CD4-positive, alpha-beta T cell (primary cell): ENCODE measurements at regions not wholly inside any gene's neighbourhood (a gene's known extent, or its start where the extent isn't known, plus 50 kb on each side); places are given as distances from the start of the nearest gene placed in this dataset.

Experiments
- ATAC-seq: fragments of 200-7000 bp; cut with Tn5 transposase; one replicate; pipeline ENCODE4 v1.10.0; 2022; ENCODE audit warnings: mild to moderate bottlenecking; ENCODE audit not compliant: poor library complexity
- CTCF ChIA-PET: fragments of 350-600 bp; sonication (Branson Sonifier 250); formaldehyde crosslinking; loops from one replicate; lab custom pipeline; 2021; ENCODE audit warnings: antibody characterized with exemption, inconsistent platforms; lab: Charles Lee
- POLR2A ChIA-PET: fragments of 350-600 bp; sonication (Branson Sonifier 250); formaldehyde crosslinking; loops from one replicate; lab custom pipeline; 2021; ENCODE audit warnings: antibody characterized with exemption, inconsistent platforms; lab: Charles Lee
- DNase-seq, 14 experiments: peaks; one replicate each; pipeline ENCODE4 v3.0.0-alpha.2; 2013 to 2020; ENCODE audit warnings: mixed read lengths in 2 of 14
- H3K27ac ChIP-seq, 2 donors: one replicate each; pipeline versions ENCODE4 v1.5.1 to v1.7.0; 2013; ENCODE audit warnings: low read length in 2 of 2, low read depth in 1 of 2, mild to moderate bottlenecking in 1 of 2
- H3K27me3 ChIP-seq, 2 experiments: 1 replicate in 1 of 2; 2 replicates in 1 of 2; pipeline versions ENCODE4 v1.6.1 to v1.7.0; 2013; ENCODE audit warnings: low read length in 2 of 2, control low read depth in 1 of 2, mild to moderate bottlenecking in 1 of 2, moderate library complexity in 1 of 2; ENCODE audit not compliant: insufficient read depth in 2 of 2, control insufficient read depth in 1 of 2
- H3K36me3 ChIP-seq: one replicate; pipeline ENCODE4 v1.6.1; 2013; ENCODE audit warnings: low read length, control low read depth; ENCODE audit not compliant: insufficient read depth
- H3K4me1 ChIP-seq: one replicate; pipeline ENCODE4 v1.6.1; 2013; ENCODE audit warnings: low read length, control low read depth; ENCODE audit not compliant: insufficient read depth
- H3K4me3 ChIP-seq: one replicate; pipeline ENCODE4 v1.5.1; 2013; ENCODE audit warnings: mild to moderate bottlenecking, low read length, moderate library complexity
- H3K9me3 ChIP-seq, 2 experiments: 1 replicate in 1 of 2; 2 replicates in 1 of 2; pipeline versions ENCODE4 v1.6.1 to v1.7.0; 2013; ENCODE audit warnings: low read length in 2 of 2, mild to moderate bottlenecking in 2 of 2, control low read depth in 1 of 2, moderate library complexity in 1 of 2; ENCODE audit not compliant: control insufficient read depth in 1 of 2, insufficient read depth in 1 of 2
- H3K27ac Mint-ChIP-seq: one replicate; pipeline ENCODE4 v1.8.0; 2020; ENCODE audit warnings: mixed read lengths
- H3K27me3 Mint-ChIP-seq: one replicate; pipeline ENCODE4 v1.8.0; 2021; ENCODE audit warnings: mixed read lengths
- H3K36me3 Mint-ChIP-seq: one replicate; pipeline ENCODE4 v1.8.0; 2021; ENCODE audit warnings: low read depth, mixed read lengths
- H3K4me1 Mint-ChIP-seq: one replicate; pipeline ENCODE4 v1.8.0; 2021; ENCODE audit warnings: low read depth, mixed read lengths
- H3K4me3 Mint-ChIP-seq: one replicate; pipeline ENCODE4 v1.8.0; 2020; ENCODE audit warnings: mild to moderate bottlenecking, mixed read lengths
- H3K9me3 Mint-ChIP-seq: one replicate; pipeline ENCODE4 v1.8.0; 2020; ENCODE audit warnings: mixed read lengths
- intact Hi-C, 2 experiments: fragments of 100-400 bp; cut with DNase I in 1 of 2; cut with micrococcal nuclease in 1 of 2; formaldehyde crosslinking; loops; one replicate each; pipeline versions ENCODE4 v1.15.1 to v1.9.0; 2023 to 2025; cut with DNase I, micrococcal nuclease
- TF ChIP-seq, protein P1 (sequence below): fragments of 200-600 bp; IDR thresholded peaks from one replicate; pipeline ENCODE4 v1.8.0; 2022; ENCODE audit warnings: antibody characterized with exemption, mild to moderate bottlenecking

DNA sequence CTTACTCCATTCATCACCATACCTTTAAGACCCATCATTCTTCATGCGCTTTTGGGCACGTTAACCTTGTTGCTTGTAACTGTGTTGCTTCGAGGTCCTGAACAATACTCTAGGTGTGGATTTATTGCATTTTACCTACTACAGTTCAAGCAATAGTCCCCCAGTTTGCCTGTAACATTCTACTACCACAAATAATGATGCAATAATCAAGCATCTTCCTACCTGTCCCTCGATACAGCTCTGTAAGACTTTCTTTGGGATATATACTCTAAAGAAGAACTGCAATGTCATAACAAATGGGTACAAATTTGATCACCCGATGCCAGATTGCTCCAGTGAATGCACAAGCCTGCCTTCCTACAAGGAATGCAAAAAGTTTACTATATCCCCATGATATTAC, 1342.6 kb upstream of the GJE1 start:
- no peak overlapping the region for H3K4me3 Mint-ChIP-seq
- H3K27me3 Mint-ChIP-seq: no peaks in the 10 kb centered on the region
- no peak overlapping the region for H3K27ac Mint-ChIP-seq
- H3K9me3 Mint-ChIP-seq: no peaks in the 10 kb centered on the region
- Histone ChIP-seq H3K27me3 (no peaks in the 10 kb centered on the region), H3K9me3 (no peaks in the 10 kb centered on the region), H3K4me1 (no peaks in the 10 kb centered on the region), H3K27ac (no peak overlapping the region), H3K4me3 (no peak overlapping the region), H3K36me3 (no peaks in the 10 kb centered on the region)
- ATAC-seq: no peak
- TF ChIP-seq, protein P1, sequence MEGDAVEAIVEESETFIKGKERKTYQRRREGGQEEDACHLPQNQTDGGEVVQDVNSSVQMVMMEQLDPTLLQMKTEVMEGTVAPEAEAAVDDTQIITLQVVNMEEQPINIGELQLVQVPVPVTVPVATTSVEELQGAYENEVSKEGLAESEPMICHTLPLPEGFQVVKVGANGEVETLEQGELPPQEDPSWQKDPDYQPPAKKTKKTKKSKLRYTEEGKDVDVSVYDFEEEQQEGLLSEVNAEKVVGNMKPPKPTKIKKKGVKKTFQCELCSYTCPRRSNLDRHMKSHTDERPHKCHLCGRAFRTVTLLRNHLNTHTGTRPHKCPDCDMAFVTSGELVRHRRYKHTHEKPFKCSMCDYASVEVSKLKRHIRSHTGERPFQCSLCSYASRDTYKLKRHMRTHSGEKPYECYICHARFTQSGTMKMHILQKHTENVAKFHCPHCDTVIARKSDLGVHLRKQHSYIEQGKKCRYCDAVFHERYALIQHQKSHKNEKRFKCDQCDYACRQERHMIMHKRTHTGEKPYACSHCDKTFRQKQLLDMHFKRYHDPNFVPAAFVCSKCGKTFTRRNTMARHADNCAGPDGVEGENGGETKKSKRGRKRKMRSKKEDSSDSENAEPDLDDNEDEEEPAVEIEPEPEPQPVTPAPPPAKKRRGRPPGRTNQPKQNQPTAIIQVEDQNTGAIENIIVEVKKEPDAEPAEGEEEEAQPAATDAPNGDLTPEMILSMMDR: no peak
- ChIA-PET CTCF (no interaction called here), POLR2A (no interaction called here)
- H3K36me3 Mint-ChIP-seq: no peaks in the 10 kb centered on the region
- DNase-seq: no peak
- intact Hi-C loops: no loop called here
- H3K4me1 Mint-ChIP-seq: no peaks in the 10 kb centered on the region

DNA sequence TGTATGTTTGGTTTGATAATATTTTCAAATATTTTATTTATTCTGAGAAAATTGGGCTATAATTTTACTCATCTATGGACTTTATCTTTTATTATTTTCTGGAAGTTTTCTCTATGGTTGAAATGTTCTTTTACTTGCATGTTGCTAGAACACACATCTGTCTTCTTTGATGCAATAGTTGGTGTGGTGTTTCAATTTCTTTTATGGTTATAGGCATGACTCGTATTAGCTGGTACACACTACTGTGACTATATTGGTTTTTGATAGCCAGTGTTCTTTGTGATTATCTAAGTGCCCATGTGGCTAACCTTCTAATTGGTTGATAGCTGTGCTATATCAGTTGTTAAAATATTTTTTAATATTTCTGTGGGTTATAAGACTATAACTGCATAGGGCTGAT, 1343.3 kb upstream of the GJE1 start:
- H3K9me3 Mint-ChIP-seq: no peaks in the 10 kb centered on the region
- ChIA-PET POLR2A (no interaction called here), CTCF (no interaction called here)
- H3K4me1 Mint-ChIP-seq: no peaks in the 10 kb centered on the region
- no peaks in the 10 kb centered on the region for H3K36me3 ChIP-seq
- TF ChIP-seq, protein P1: no peak
- H3K27me3 Mint-ChIP-seq: no peaks in the 10 kb centered on the region
- H3K4me3 Mint-ChIP-seq: no peak overlapping the region
- H3K36me3 Mint-ChIP-seq: no peaks in the 10 kb centered on the region
- no peak for ATAC-seq
- intact Hi-C loops: no loop called here
- no peak overlapping the region for H3K4me3 ChIP-seq
- DNase-seq: no peak
- no peak overlapping the region for H3K27ac ChIP-seq
- no peak overlapping the region for H3K27ac Mint-ChIP-seq
- no peaks in the 10 kb centered on the region for H3K27me3 ChIP-seq
- H3K9me3 ChIP-seq: no peaks in the 10 kb centered on the region
- no peaks in the 10 kb centered on the region for H3K4me1 ChIP-seq

DNA sequence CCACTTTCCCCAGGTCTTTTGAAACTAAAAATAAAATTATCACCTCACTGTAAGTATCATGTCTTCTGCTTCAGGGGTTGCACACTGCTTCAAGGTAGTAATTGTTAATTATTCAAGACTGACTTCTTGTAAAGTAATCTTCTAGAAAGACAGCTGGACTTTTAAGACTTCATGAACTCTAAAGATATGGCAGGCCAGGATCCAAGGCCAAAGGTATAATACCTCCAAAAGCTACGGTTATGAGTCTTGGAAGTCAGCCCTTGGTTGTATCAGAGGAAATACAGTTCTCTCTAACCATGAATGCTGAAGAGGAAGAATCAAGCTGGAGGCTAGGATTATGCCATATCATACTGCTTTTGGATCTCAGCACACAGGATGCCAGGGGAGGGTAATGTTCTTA, 1346.8 kb upstream of the GJE1 start:
- Histone ChIP-seq H3K4me3 (no peak overlapping the region), H3K27me3 (no peaks in the 10 kb centered on the region), H3K36me3 (no peaks in the 10 kb centered on the region), H3K9me3 (no peaks in the 10 kb centered on the region), H3K27ac (no peak overlapping the region), H3K4me1 (no peaks in the 10 kb centered on the region)
- CTCF ChIA-PET: interaction anchor here (0.6 kb wide), 1 partner anchor 8 kb away, joined by 4 read pairs; no protein-coding TSS in a partner anchor
- intact Hi-C loops: no loop called here
- no peaks in the 10 kb centered on the region for H3K9me3 Mint-ChIP-seq
- TF ChIP-seq, protein P1: no peak
- no peak overlapping the region for H3K27ac Mint-ChIP-seq
- POLR2A ChIA-PET: no interaction called here
- no peak for ATAC-seq
- H3K4me1 Mint-ChIP-seq: no peaks in the 10 kb centered on the region
- DNase-seq: no peak
- no peaks in the 10 kb centered on the region for H3K36me3 Mint-ChIP-seq
- no peaks in the 10 kb centered on the region for H3K27me3 Mint-ChIP-seq
- no peak overlapping the region for H3K4me3 Mint-ChIP-seq
